CD8-positive, alpha-beta memory T cell (primary cell): ENCODE measurements at regions not wholly inside any gene's neighbourhood (a gene's known extent, or its start where the extent isn't known, plus 50 kb on each side); places are given as distances from the start of the nearest gene placed in this dataset.

Experiments used
- CTCF ChIA-PET: fragments of 350-600 bp; sonication (Branson Sonifier 250); formaldehyde crosslinking; loops from one replicate; lab custom pipeline; 2021; ENCODE audit warnings: antibody characterized with exemption; lab: Charles Lee
- POLR2A ChIA-PET: fragments of 350-600 bp; sonication (Branson Sonifier 250); formaldehyde crosslinking; loops from one replicate; lab custom pipeline; 2021; ENCODE audit warnings: antibody characterized with exemption; lab: Charles Lee
- DNase-seq, 5 donors: peaks; one replicate each; pipeline versions ENCODE4 v3.0.0 to v3.0.0-alpha.2; 2020 to 2022; ENCODE audit warnings: mixed read lengths in 1 of 5
- H3K27ac ChIP-seq: one replicate; pipeline ENCODE4 v1.7.0; 2013; ENCODE audit warnings: low read depth, mild to moderate bottlenecking, low read length, moderate library complexity
- H3K27me3 ChIP-seq: 2 replicates; pipeline ENCODE4 v1.7.0; 2013; ENCODE audit warnings: low read length, mild to moderate bottlenecking; ENCODE audit not compliant: insufficient read depth, poor library complexity, severe bottlenecking
- H3K36me3 ChIP-seq: 2 replicates; pipeline ENCODE4 v1.7.0; 2013; ENCODE audit warnings: mild to moderate bottlenecking, low read length, moderate library complexity; ENCODE audit not compliant: insufficient read depth
- H3K4me1 ChIP-seq: 2 replicates; pipeline ENCODE4 v1.7.0; 2013; ENCODE audit warnings: mild to moderate bottlenecking, low read length, moderate library complexity; ENCODE audit not compliant: insufficient read depth
- H3K4me3 ChIP-seq: 2 replicates; pipeline ENCODE4 v1.7.0; 2013; ENCODE audit warnings: mild to moderate bottlenecking, low read length
- H3K9me3 ChIP-seq: 2 replicates; pipeline ENCODE4 v1.7.0; 2013; ENCODE audit warnings: mild to moderate bottlenecking, low read length
- H3K27ac Mint-ChIP-seq, 8 donors: one replicate each; pipeline ENCODE4 v1.8.0; 2020 to 2021; ENCODE audit warnings: mixed read lengths in 8 of 8, mild to moderate bottlenecking in 6 of 8, inconsistent platforms in 3 of 8, moderate library complexity in 3 of 8
- H3K27me3 Mint-ChIP-seq, 2 donors: one replicate each; pipeline ENCODE4 v1.8.0; 2020 to 2021; ENCODE audit warnings: mixed read lengths in 2 of 2, mild to moderate bottlenecking in 1 of 2, moderate library complexity in 1 of 2
- H3K36me3 Mint-ChIP-seq, 3 donors: one replicate each; pipeline ENCODE4 v1.8.0; 2020 to 2021; ENCODE audit warnings: mixed read lengths in 3 of 3, inconsistent platforms in 1 of 3, mild to moderate bottlenecking in 1 of 3
- H3K4me1 Mint-ChIP-seq, 3 donors: one replicate each; pipeline ENCODE4 v1.8.0; 2020 to 2021; ENCODE audit warnings: mixed read lengths in 3 of 3, inconsistent platforms in 1 of 3, mild to moderate bottlenecking in 1 of 3
- H3K4me3 Mint-ChIP-seq, 7 donors: one replicate each; pipeline ENCODE4 v1.8.0; 2020 to 2021; ENCODE audit warnings: mixed read lengths in 7 of 7, mild to moderate bottlenecking in 6 of 7, moderate library complexity in 4 of 7, inconsistent platforms in 2 of 7
- H3K9me3 Mint-ChIP-seq, 5 donors: one replicate each; pipeline ENCODE4 v1.8.0; 2020 to 2022; ENCODE audit warnings: mixed read lengths in 5 of 5, mild to moderate bottlenecking in 3 of 5, moderate library complexity in 2 of 5, inconsistent platforms in 1 of 5

- H3K9me3 ChIP-seq = no peaks in the 10 kb centered on the region
- H3K27me3 Mint-ChIP-seq = peaks cover 0 to 9% of the 10 kb centered on the region in 2 donors
These were observed 430.6 kb upstream of the DAB1 start for GRCh38 chr1:57854436-57854835.

GRCh38 chr1:57850176-57850940 lies 426.5 kb upstream of the DAB1 start:
- H3K27ac Mint-ChIP-seq = no peak overlapping the region
- no peak overlapping the region for H3K4me3 Mint-ChIP-seq
- Histone ChIP-seq H3K9me3 (no peaks in the 10 kb centered on the region), H3K27ac (no peak overlapping the region), H3K36me3 (no peaks in the 10 kb centered on the region), H3K27me3 (no peaks in the 10 kb centered on the region), H3K4me1 (no peaks in the 10 kb centered on the region), H3K4me3 (no peak overlapping the region)
- H3K27me3 Mint-ChIP-seq = peaks cover 3 to 9% of the 10 kb centered on the region in 2 donors
- ChIA-PET POLR2A (no interaction called here), CTCF (no interaction called here)
- no peaks in the 10 kb centered on the region for H3K4me1 Mint-ChIP-seq
- no peak for DNase-seq
- no peaks in the 10 kb centered on the region for H3K9me3 Mint-ChIP-seq
- H3K36me3 Mint-ChIP-seq = peaks cover 0 to 2% (median 0%) of the 10 kb centered on the region in 3 donors

More at GRCh38 chr1:57854436-57854835, 430.6 kb upstream of the DAB1 start:
- peaks cover 0 to 2% (median 0%) of the 10 kb centered on the region in 3 donors for H3K36me3 Mint-ChIP-seq
- Histone ChIP-seq H3K36me3 (no peaks in the 10 kb centered on the region), H3K4me3 (no peak overlapping the region), H3K27ac (no peak overlapping the region), H3K4me1 (no peaks in the 10 kb centered on the region), H3K27me3 (no peaks in the 10 kb centered on the region)
- no peaks in the 10 kb centered on the region for H3K9me3 Mint-ChIP-seq
- DNase-seq = no peak
- ChIA-PET POLR2A (no interaction called here), CTCF (no interaction called here)
- no peaks in the 10 kb centered on the region for H3K4me1 Mint-ChIP-seq
- H3K4me3 Mint-ChIP-seq = no peak overlapping the region
- no peak overlapping the region for H3K27ac Mint-ChIP-seq

GRCh38 chr1:57848406-57848805 lies 424.5 kb upstream of the DAB1 start:
- Histone ChIP-seq H3K27ac (no peak overlapping the region), H3K9me3 (no peaks in the 10 kb centered on the region), H3K36me3 (no peaks in the 10 kb centered on the region), H3K4me3 (no peak overlapping the region), H3K27me3 (no peaks in the 10 kb centered on the region), H3K4me1 (no peaks in the 10 kb centered on the region)
- CTCF ChIA-PET = no interaction called here
- DNase-seq = no peak
- Mint-ChIP-seq H3K4me3 (no peak overlapping the region), H3K9me3 (no peaks in the 10 kb centered on the region), H3K36me3 (peaks cover 0 to 2% (median 0%) of the 10 kb centered on the region in 3 donors), H3K27me3 (peaks cover 3 to 9% of the 10 kb centered on the region in 2 donors), H3K4me1 (no peaks in the 10 kb centered on the region), H3K27ac (no peak overlapping the region)
- POLR2A ChIA-PET = no interaction called here

GRCh38 chr1:57845041-57845440 lies 421.2 kb upstream of the DAB1 start:
- no peak overlapping the region for H3K4me3 ChIP-seq
- no peak for DNase-seq
- ChIA-PET POLR2A (no interaction called here), CTCF (no interaction called here)
- no peaks in the 10 kb centered on the region for H3K36me3 ChIP-seq
- Mint-ChIP-seq H3K4me1 (no peaks in the 10 kb centered on the region), H3K4me3 (no peak overlapping the region), H3K9me3 (peaks cover 0 to 21% (median 16%) of the 10 kb centered on the region in 5 donors), H3K27ac (no peak overlapping the region), H3K36me3 (peaks cover 0 to 6% (median 2%) of the 10 kb centered on the region in 3 donors), H3K27me3 (peaks cover 0 to 3% of the 10 kb centered on the region in 2 donors)
- H3K9me3 ChIP-seq = no peaks in the 10 kb centered on the region
- no peaks in the 10 kb centered on the region for H3K4me1 ChIP-seq
- H3K27me3 ChIP-seq = no peaks in the 10 kb centered on the region
- no peak overlapping the region for H3K27ac ChIP-seq

- Mint-ChIP-seq H3K9me3 (peaks cover 0 to 22% (median 17%) of the 10 kb centered on the region in 5 donors), H3K27me3 (peaks cover 0 to 3% of the 10 kb centered on the region in 2 donors), H3K36me3 (peaks cover 0 to 6% (median 2%) of the 10 kb centered on the region in 3 donors), H3K4me1 (no peaks in the 10 kb centered on the region), H3K4me3 (no peak overlapping the region), H3K27ac (no peak overlapping the region)
- POLR2A ChIA-PET = no interaction called here
- Histone ChIP-seq H3K27ac (no peak overlapping the region), H3K27me3 (no peaks in the 10 kb centered on the region), H3K4me3 (no peak overlapping the region), H3K4me1 (no peaks in the 10 kb centered on the region), H3K36me3 (no peaks in the 10 kb centered on the region), H3K9me3 (no peaks in the 10 kb centered on the region)
- CTCF ChIA-PET = no interaction called here
- DNase-seq = no peak
These were observed 420.6 kb upstream of the DAB1 start for GRCh38 chr1:57844382-57844980.

GRCh38 chr1:57843760-57844159 lies 419.9 kb upstream of the DAB1 start:
- H3K4me3 Mint-ChIP-seq = no peak overlapping the region
- Histone ChIP-seq H3K36me3 (no peaks in the 10 kb centered on the region), H3K9me3 (no peaks in the 10 kb centered on the region), H3K4me1 (no peaks in the 10 kb centered on the region), H3K4me3 (no peak overlapping the region), H3K27ac (no peak overlapping the region), H3K27me3 (no peaks in the 10 kb centered on the region)
- H3K4me1 Mint-ChIP-seq = no peaks in the 10 kb centered on the region
- peaks cover 0 to 3% of the 10 kb centered on the region in 2 donors for H3K27me3 Mint-ChIP-seq
- CTCF ChIA-PET = no interaction called here
- H3K36me3 Mint-ChIP-seq = peaks cover 0 to 6% (median 2%) of the 10 kb centered on the region in 3 donors
- DNase-seq = no peak
- POLR2A ChIA-PET = no interaction called here
- H3K9me3 Mint-ChIP-seq = peaks cover 0 to 22% (median 17%) of the 10 kb centered on the region in 5 donors
- no peak overlapping the region for H3K27ac Mint-ChIP-seq

- H3K4me1 Mint-ChIP-seq = no peaks in the 10 kb centered on the region
- POLR2A ChIA-PET = no interaction called here
- Histone ChIP-seq H3K36me3 (no peaks in the 10 kb centered on the region), H3K4me3 (no peak overlapping the region), H3K27me3 (no peaks in the 10 kb centered on the region), H3K27ac (no peak overlapping the region), H3K4me1 (no peaks in the 10 kb centered on the region), H3K9me3 (no peaks in the 10 kb centered on the region)
- DNase-seq = no peak
- H3K36me3 Mint-ChIP-seq = peaks cover 0 to 6% (median 2%) of the 10 kb centered on the region in 3 donors
- CTCF ChIA-PET = no interaction called here
- H3K4me3 Mint-ChIP-seq = no peak overlapping the region
- peaks cover 0 to 28% (median 17%) of the 10 kb centered on the region in 5 donors for H3K9me3 Mint-ChIP-seq
- peaks cover 1 to 3% of the 10 kb centered on the region in 2 donors for H3K27me3 Mint-ChIP-seq
- peak overlapping the region in 1 of 8 donors; percentile 17 for H3K27ac Mint-ChIP-seq
These were observed 415.7 kb upstream of the DAB1 start for GRCh38 chr1:57839526-57839925.

GRCh38 chr1:57839067-57839466 lies 415.2 kb upstream of the DAB1 start:
- Histone ChIP-seq H3K27ac (no peak overlapping the region), H3K27me3 (no peaks in the 10 kb centered on the region), H3K4me1 (no peaks in the 10 kb centered on the region), H3K9me3 (no peaks in the 10 kb centered on the region), H3K4me3 (no peak overlapping the region), H3K36me3 (no peaks in the 10 kb centered on the region)
- peaks cover 0 to 6% (median 2%) of the 10 kb centered on the region in 3 donors for H3K36me3 Mint-ChIP-seq
- H3K27ac Mint-ChIP-seq = no peak overlapping the region
- peaks cover 1 to 3% of the 10 kb centered on the region in 2 donors for H3K27me3 Mint-ChIP-seq
- POLR2A ChIA-PET = no interaction called here
- H3K4me1 Mint-ChIP-seq = no peaks in the 10 kb centered on the region
- DNase-seq = no peak
- no peak overlapping the region for H3K4me3 Mint-ChIP-seq
- H3K9me3 Mint-ChIP-seq = peaks cover 0 to 28% (median 17%) of the 10 kb centered on the region in 5 donors
- CTCF ChIA-PET = no interaction called here
